ENCODE measurements at regions not wholly inside any gene's neighbourhood (a gene's known extent, or its start where the extent isn't known, plus 50 kb on each side); places are given as distances from the start of the nearest gene placed in this dataset.
"Not testable (repeated sequence)": the region's sequence is repeated elsewhere in the genome, so short reads cannot be mapped to it uniquely, and the experiment has no call there.

GRCh38 chr3:5466065-5466464 is 278.6 kb downstream of the EDEM1 start:
- DNase-seq (ENCODE audit: low read depth in 3 of 3, low spot score in 1 of 3): no peak

GRCh38 chr3:5466717-5467116 is 279.2 kb downstream of the EDEM1 start:
- DNase-seq (ENCODE audit: low read depth in 3 of 3, low spot score in 1 of 3): no peak

GRCh38 chr3:5473471-5473870 is 286.0 kb downstream of the EDEM1 start:
- no peak for DNase-seq (ENCODE audit: low read depth in 3 of 3, low spot score in 1 of 3)

- DNase-seq (ENCODE audit: low read depth in 3 of 3, low spot score in 1 of 3): no peak
Measured at GRCh38 chr3:5476403-5476802, 288.9 kb downstream of the EDEM1 start.

GRCh38 chr3:5479229-5479799 is 291.8 kb downstream of the EDEM1 start:
- DNase-seq (ENCODE audit: low read depth in 3 of 3, low spot score in 1 of 3): no peak

- no peak for DNase-seq (ENCODE audit: low read depth in 3 of 3, low spot score in 1 of 3)
Measured at GRCh38 chr3:5480190-5480589, 292.7 kb downstream of the EDEM1 start.

- no peak for DNase-seq (ENCODE audit: low read depth in 3 of 3, low spot score in 1 of 3)
Measured at GRCh38 chr3:5485427-5485826, 297.9 kb downstream of the EDEM1 start.

- DNase-seq (ENCODE audit: low read depth in 3 of 3, low spot score in 1 of 3): no peak
Measured at GRCh38 chr3:5488771-5489170, 301.3 kb downstream of the EDEM1 start.

GRCh38 chr3:5489536-5489935 is 302.0 kb downstream of the EDEM1 start:
- no peak for DNase-seq (ENCODE audit: low read depth in 3 of 3, low spot score in 1 of 3)

GRCh38 chr3:5494905-5495519 is 307.5 kb downstream of the EDEM1 start:
- DNase-seq (ENCODE audit: low read depth in 3 of 3, low spot score in 1 of 3): no peak

GRCh38 chr3:5497497-5497896 is 310.0 kb downstream of the EDEM1 start:
- DNase-seq (ENCODE audit: low read depth in 3 of 3, low spot score in 1 of 3): no peak

- no peak for DNase-seq (ENCODE audit: low read depth in 3 of 3, low spot score in 1 of 3)
Measured at GRCh38 chr3:5498981-5499380, 311.5 kb downstream of the EDEM1 start.

- DNase-seq (ENCODE audit: low read depth in 3 of 3, low spot score in 1 of 3): no peak
Measured at GRCh38 chr3:5499404-5499803, 311.9 kb downstream of the EDEM1 start.

GRCh38 chr3:5503136-5503535 is 315.6 kb downstream of the EDEM1 start:
- DNase-seq (ENCODE audit: low read depth in 3 of 3, low spot score in 1 of 3): no peak

- DNase-seq (ENCODE audit: low read depth in 3 of 3, low spot score in 1 of 3): no peak
Measured at GRCh38 chr3:5504135-5504534, 316.6 kb downstream of the EDEM1 start.

- no peak for DNase-seq (ENCODE audit: low read depth in 3 of 3, low spot score in 1 of 3)
Measured at GRCh38 chr3:5505163-5505562, 317.7 kb downstream of the EDEM1 start.

- DNase-seq (ENCODE audit: low read depth in 3 of 3, low spot score in 1 of 3): no peak
Measured at GRCh38 chr3:5505997-5506396, 318.5 kb downstream of the EDEM1 start.

GRCh38 chr3:5508860-5509259 is 321.4 kb downstream of the EDEM1 start:
- not testable (repeated sequence) for DNase-seq (ENCODE audit: low read depth in 3 of 3, low spot score in 1 of 3)

GRCh38 chr3:5510300-5510699 is 322.8 kb downstream of the EDEM1 start:
- no peak for DNase-seq (ENCODE audit: low read depth in 3 of 3, low spot score in 1 of 3)

GRCh38 chr3:5517921-5518320 is 330.4 kb downstream of the EDEM1 start:
- no peak for DNase-seq (ENCODE audit: low read depth in 3 of 3, low spot score in 1 of 3)

- DNase-seq (ENCODE audit: low read depth in 3 of 3, low spot score in 1 of 3): no peak
Measured at GRCh38 chr3:5520237-5520636, 332.7 kb downstream of the EDEM1 start.

- no peak for DNase-seq (ENCODE audit: low read depth in 3 of 3, low spot score in 1 of 3)
Measured at GRCh38 chr3:5523125-5523524, 335.6 kb downstream of the EDEM1 start.

- no peak for DNase-seq (ENCODE audit: low read depth in 3 of 3, low spot score in 1 of 3)
Measured at GRCh38 chr3:5531039-5531438, 343.5 kb downstream of the EDEM1 start.
